ENCODE measurements at regions not wholly inside any gene's neighbourhood (a gene's known extent, or its start where the extent isn't known, plus 50 kb on each side); places are given as distances from the start of the nearest gene placed in this dataset.

DNA sequence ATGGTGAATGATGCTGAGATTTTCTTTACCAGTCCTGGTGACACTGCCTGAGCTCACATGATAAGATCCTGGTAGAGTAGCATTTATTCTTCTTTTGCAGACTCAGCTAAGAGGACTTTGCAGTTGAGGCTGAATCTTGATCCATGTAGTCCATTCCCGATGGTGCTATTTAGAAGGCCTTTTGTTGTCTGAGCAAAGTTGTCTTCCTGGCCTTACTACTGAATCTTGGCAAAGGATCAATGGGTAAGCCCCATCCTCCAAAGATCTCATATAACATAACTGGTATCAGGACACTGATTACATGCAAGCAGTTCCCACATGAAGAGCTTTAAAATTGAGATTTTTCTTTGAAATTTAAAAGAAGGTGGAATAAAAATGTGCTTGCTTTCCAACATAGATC lies 291.6 kb downstream of the SOX4 start:
- Histone ChIP-seq H3K36me3 (replicated peaks) (no peaks in the 10 kb centered on the region), H3K27me3 (replicated peaks) (no peaks in the 10 kb centered on the region), H3K4me3 (ENCODE audit: low read depth, low read length) (no peak overlapping the region), H3K27ac (peak overlapping the region; percentile 78)
- DNase-seq, result no peak
- TF ChIP-seq, protein P1, sequence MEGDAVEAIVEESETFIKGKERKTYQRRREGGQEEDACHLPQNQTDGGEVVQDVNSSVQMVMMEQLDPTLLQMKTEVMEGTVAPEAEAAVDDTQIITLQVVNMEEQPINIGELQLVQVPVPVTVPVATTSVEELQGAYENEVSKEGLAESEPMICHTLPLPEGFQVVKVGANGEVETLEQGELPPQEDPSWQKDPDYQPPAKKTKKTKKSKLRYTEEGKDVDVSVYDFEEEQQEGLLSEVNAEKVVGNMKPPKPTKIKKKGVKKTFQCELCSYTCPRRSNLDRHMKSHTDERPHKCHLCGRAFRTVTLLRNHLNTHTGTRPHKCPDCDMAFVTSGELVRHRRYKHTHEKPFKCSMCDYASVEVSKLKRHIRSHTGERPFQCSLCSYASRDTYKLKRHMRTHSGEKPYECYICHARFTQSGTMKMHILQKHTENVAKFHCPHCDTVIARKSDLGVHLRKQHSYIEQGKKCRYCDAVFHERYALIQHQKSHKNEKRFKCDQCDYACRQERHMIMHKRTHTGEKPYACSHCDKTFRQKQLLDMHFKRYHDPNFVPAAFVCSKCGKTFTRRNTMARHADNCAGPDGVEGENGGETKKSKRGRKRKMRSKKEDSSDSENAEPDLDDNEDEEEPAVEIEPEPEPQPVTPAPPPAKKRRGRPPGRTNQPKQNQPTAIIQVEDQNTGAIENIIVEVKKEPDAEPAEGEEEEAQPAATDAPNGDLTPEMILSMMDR (IDR thresholded peaks at IDR 0.05; ENCODE audit: low read depth, low read length, missing control alignments), result no peak
- in situ Hi-C loops (cut with HindIII; ENCODE audit: low pct_ligation_motif_present, low sequenced_read_pairs), result no loop called here

DNA sequence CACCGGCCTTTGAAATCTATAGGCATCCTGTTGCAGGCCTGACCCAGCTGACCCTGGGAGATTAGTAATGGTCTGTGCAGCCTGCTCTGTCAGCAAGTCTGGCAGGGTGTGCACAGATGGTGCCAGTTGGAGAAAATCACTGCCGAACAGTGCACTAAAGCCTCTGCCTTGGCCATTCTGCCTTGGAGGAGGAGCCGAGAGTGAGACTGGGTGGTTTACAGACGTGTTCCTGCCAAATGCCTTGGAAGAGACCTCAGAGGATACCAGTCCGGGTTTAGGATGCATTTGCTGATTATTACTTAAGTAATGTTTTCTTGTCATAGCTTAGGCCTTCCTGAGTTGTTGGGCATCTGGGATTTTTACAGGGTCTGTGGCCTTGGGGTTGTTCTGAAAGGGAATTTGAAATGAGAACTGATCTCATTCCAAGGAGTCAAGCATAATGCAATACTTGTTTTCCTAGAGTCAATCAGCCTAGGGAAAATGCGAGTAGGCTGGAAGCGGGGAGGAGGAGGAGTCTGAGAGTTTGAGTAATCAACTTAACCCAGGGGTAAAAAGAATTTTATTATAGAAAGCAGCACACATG lies 292.1 kb downstream of the SOX4 start:
- Histone ChIP-seq H3K36me3 (replicated peaks) (no peaks in the 10 kb centered on the region), H3K4me3 (ENCODE audit: low read depth, low read length) (no peak overlapping the region), H3K27ac (peak overlapping the region; percentile 78), H3K27me3 (replicated peaks) (no peaks in the 10 kb centered on the region)
- in situ Hi-C loops (cut with HindIII; ENCODE audit: low pct_ligation_motif_present, low sequenced_read_pairs), result no loop called here
- TF ChIP-seq, protein P1 (IDR thresholded peaks at IDR 0.05; ENCODE audit: low read depth, low read length, missing control alignments), result no peak
- peak; percentile 74 for DNase-seq

- TF ChIP-seq, protein P1 (IDR thresholded peaks at IDR 0.05; ENCODE audit: low read depth, low read length, missing control alignments), result no peak
- Histone ChIP-seq H3K36me3 (replicated peaks) (no peaks in the 10 kb centered on the region), H3K27me3 (replicated peaks) (no peaks in the 10 kb centered on the region), H3K4me3 (ENCODE audit: low read depth, low read length) (no peak overlapping the region), H3K27ac (peak overlapping the region; percentile 78)
- peak; percentile 27 for DNase-seq
- in situ Hi-C loops (cut with HindIII; ENCODE audit: low pct_ligation_motif_present, low sequenced_read_pairs), result no loop called here
Measured at GRCh38 chr6:21886542-21887151, 293.1 kb downstream of the SOX4 start.

GRCh38 chr6:21887231-21888185 lies 294.0 kb downstream of the SOX4 start:
- no peaks in the 10 kb centered on the region for H3K36me3 ChIP-seq (replicated peaks)
- no peak overlapping the region for H3K4me3 ChIP-seq (ENCODE audit: low read depth, low read length)
- H3K27me3 ChIP-seq (replicated peaks), result no peaks in the 10 kb centered on the region
- peak overlapping the region; percentile 78 for H3K27ac ChIP-seq
- DNase-seq, result peak; percentile 31
- TF ChIP-seq, protein P1 (IDR thresholded peaks at IDR 0.05; ENCODE audit: low read depth, low read length, missing control alignments), result no peak
- in situ Hi-C loops (cut with HindIII; ENCODE audit: low pct_ligation_motif_present, low sequenced_read_pairs), result no loop called here

GRCh38 chr6:21891080-21891479 lies 297.5 kb downstream of the SOX4 start:
- no peak for DNase-seq
- in situ Hi-C loops (cut with HindIII; ENCODE audit: low pct_ligation_motif_present, low sequenced_read_pairs), result no loop called here
- TF ChIP-seq, protein P1 (IDR thresholded peaks at IDR 0.05; ENCODE audit: low read depth, low read length, missing control alignments), result no peak

More at GRCh38 chr6:21891080-21891479, 297.5 kb downstream of the SOX4 start:
- H3K4me3 ChIP-seq (ENCODE audit: low read depth, low read length), result no peak overlapping the region
- H3K27me3 ChIP-seq (replicated peaks), result no peaks in the 10 kb centered on the region
- H3K36me3 ChIP-seq (replicated peaks), result no peaks in the 10 kb centered on the region
- no peak overlapping the region for H3K27ac ChIP-seq

All from brain microvascular endothelial cell (primary cell).